GM10248 (cell line): ENCODE measurements at regions not wholly inside any gene's neighbourhood (a gene's known extent, or its start where the extent isn't known, plus 50 kb on each side); places are given as distances from the start of the nearest gene placed in this dataset.

Experiments
- CTCF ChIA-PET: fragments of 300-600 bp; sonication (Branson Sonifier 250); formaldehyde crosslinking; extraction: SDS; loops from one replicate; lab custom pipeline; 2021; ENCODE audit warnings: antibody characterized with exemption; lab: Yijun Ruan, JAX
- POLR2A ChIA-PET: fragments of 350-650 bp; sonication (Branson Sonifier 250); formaldehyde crosslinking; extraction: SDS; loops from one replicate; lab custom pipeline; 2020; ENCODE audit warnings: antibody characterized with exemption; lab: Yijun Ruan, JAX
- DNase-seq: peaks from one replicate; pipeline ENCODE4 v3.0.0; 2012; ENCODE audit errors: extremely low spot score
- TF ChIP-seq, protein P1 (sequence below): IDR thresholded peaks from 2 replicates; pipeline ENCODE4 v1.5.1; 2012; ENCODE audit warnings: mild to moderate bottlenecking, low read depth; ENCODE audit errors: extremely low read depth, missing control alignments, control extremely low read depth

DNA sequence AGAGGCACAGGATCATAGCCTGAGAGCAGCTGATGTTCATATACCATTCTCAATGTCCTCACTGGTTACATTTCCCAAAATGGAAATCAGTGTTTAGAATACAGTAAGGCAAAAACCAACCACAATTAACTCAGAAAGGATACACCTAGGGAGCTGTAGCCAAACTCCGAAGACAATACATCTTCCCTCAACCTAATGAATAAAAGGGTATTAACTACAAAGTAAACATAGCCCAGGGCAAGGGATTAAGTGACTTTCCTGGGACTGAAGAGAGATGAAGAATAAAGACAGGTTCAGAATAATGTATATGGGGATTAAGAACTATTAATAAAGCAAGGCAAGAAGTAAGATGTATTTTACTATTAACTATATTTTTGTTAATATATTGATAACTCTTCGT, 79.5 kb downstream of the RPS29 start:
- ChIA-PET POLR2A (no interaction called here), CTCF (interaction anchor here (1.1 kb wide), 1 partner anchor 9 kb away, joined by 9 read pairs; no protein-coding TSS in a partner anchor)
- TF ChIP-seq, protein P1, sequence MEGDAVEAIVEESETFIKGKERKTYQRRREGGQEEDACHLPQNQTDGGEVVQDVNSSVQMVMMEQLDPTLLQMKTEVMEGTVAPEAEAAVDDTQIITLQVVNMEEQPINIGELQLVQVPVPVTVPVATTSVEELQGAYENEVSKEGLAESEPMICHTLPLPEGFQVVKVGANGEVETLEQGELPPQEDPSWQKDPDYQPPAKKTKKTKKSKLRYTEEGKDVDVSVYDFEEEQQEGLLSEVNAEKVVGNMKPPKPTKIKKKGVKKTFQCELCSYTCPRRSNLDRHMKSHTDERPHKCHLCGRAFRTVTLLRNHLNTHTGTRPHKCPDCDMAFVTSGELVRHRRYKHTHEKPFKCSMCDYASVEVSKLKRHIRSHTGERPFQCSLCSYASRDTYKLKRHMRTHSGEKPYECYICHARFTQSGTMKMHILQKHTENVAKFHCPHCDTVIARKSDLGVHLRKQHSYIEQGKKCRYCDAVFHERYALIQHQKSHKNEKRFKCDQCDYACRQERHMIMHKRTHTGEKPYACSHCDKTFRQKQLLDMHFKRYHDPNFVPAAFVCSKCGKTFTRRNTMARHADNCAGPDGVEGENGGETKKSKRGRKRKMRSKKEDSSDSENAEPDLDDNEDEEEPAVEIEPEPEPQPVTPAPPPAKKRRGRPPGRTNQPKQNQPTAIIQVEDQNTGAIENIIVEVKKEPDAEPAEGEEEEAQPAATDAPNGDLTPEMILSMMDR: no peak
- DNase-seq: no peak

DNA sequence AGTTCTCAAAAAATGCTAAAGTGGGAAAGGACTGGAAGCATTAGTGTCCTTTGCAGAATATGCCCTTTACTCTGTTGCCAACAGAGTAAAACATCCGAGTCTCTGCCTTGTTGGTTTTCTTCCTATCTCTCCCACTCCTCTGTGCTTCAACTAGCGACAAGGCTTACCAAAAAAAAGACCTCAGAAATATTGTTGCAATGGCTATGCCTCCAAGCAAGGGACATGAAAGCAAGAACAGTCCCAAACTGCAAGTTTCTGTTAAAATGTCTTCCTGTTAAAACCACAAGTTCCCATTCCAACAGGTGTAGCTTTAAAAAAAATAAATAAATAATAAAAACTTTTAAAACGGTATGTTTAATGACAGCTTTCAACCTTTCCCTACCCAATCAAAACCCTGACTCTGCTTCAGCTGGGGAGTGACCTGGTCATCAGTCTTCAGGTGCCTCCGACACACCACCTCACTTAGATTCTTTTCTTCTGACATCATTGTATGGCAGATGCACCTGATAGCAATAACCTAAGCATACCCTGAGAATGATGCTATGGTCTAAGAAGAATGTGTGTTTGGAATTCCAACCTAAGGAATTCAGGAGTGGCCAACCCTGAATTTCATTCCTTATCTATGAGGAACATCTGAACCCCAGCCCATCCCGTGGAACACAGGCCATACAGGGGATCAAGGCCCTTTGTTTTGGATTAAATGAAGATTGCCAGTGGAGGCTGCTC, 81.0 kb downstream of the RPS29 start:
- CTCF ChIA-PET: no interaction called here
- no peak for DNase-seq
- POLR2A ChIA-PET: no interaction called here
- TF ChIP-seq, protein P1: no peak

DNA sequence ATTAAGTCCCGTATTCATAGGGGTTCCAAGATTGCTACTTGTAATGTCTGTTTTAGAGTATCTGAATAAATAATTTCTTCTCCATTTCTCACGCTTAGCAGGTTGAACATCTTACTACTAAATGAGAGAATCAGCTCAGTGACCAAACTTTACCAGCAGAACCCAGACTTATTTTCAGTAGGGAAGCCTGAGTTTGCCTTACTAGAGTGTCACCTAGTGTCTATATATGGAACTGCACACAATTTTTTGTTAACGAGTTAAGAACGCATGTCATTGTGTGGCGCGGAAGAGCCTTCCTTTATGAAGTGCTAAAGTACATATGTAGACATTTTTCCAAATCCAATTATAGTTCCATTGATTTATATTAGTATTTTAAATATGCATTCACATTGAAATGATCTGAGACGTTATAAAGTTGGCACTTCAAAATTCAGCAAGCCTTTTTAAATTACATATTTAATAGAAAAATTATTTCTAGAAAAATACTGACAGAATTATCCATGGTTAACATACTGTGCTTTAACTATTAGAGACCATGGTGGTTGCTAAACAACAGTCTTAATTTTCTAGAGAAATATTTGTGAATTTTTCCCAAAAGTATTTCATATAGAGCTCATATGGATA, 88.3 kb downstream of the RPS29 start:
- DNase-seq: peak; percentile 59
- TF ChIP-seq, protein P1: peak; percentile 73
- POLR2A ChIA-PET: no interaction called here
- CTCF ChIA-PET: interaction anchor here (0.6 to 7.4 kb wide), 24 partner anchors 9 to 270 kb away, joined by 3 to 91 read pairs (median 6); partner anchors contain the start of gene KLHDC2

GRCh38 chr14:49497267-49497666, 88.9 kb downstream of the RPS29 start:
- CTCF ChIA-PET: interaction anchor here (0.8 to 7.4 kb wide), 16 partner anchors 9 to 73 kb away, joined by 3 to 91 read pairs (median 6); no protein-coding TSS in a partner anchor
- TF ChIP-seq, protein P1: no peak
- POLR2A ChIA-PET: no interaction called here
- no peak for DNase-seq

DNA sequence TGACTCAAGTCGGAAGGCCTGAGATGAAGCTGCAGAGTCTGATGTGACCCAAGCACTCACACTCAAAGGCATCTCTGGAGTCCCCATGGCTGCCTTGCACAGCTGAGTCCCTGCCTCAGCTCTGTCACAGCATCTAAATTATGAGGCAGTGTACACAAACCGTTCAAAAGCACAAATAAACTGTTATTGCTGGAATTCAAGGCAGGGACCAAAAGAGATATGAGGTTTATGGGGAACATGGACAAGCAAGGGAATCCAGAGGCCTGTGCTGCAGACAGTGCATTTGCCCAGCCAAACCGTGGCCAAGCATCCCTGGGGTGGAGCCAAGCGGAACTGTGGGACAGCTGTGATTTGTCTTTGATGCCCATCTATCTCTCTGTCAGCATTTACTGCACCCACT, 91.3 kb downstream of the RPS29 start:
- CTCF ChIA-PET: interaction anchor here (3.2 to 7.4 kb wide), 2 partner anchors 12 to 33 kb away, joined by 22 to 91 read pairs; no protein-coding TSS in a partner anchor
- TF ChIP-seq, protein P1: no peak
- POLR2A ChIA-PET: no interaction called here
- no peak for DNase-seq

- ChIA-PET CTCF (interaction anchor here (3.2 to 7.4 kb wide), 2 partner anchors 11 to 32 kb away, joined by 22 to 91 read pairs; no protein-coding TSS in a partner anchor), POLR2A (no interaction called here)
- TF ChIP-seq, protein P1: no peak
- no peak for DNase-seq
Measured at GRCh38 chr14:49493557-49493956, 92.6 kb downstream of the RPS29 start.
